HG03025 (cell line): ENCODE measurements at regions not wholly inside any gene's neighbourhood (a gene's known extent, or its start where the extent isn't known, plus 50 kb on each side); places are given as distances from the start of the nearest gene placed in this dataset.
"Not testable (repeated sequence)": the region's sequence is repeated elsewhere in the genome, so short reads cannot be mapped to it uniquely, and the experiment has no call there.

Experiments
- ATAC-seq: cut with Tn5 transposase; IDR thresholded peaks from one replicate; pipeline ENCODE4 v1.9.1; 2021; ENCODE audit warnings: mild to moderate bottlenecking, moderate library complexity; ENCODE audit not compliant: unreplicated experiment, low FRiP score

DNA sequence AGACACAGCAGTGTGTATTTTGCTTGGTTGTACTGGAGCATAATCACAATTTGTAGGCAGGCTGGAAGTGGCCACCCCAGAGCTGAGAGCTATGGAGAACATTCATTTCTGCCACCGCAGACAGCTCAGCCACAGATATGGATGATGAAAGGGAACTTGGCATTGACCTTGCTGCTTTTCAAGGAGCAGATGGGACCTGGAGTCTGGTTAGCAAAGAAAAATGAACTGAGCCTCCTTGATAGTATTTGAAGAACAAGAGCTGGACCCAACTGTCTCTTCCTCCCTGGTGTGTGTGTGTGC, 395.2 kb upstream of the ZNF462 start:
- ATAC-seq: no peak

DNA sequence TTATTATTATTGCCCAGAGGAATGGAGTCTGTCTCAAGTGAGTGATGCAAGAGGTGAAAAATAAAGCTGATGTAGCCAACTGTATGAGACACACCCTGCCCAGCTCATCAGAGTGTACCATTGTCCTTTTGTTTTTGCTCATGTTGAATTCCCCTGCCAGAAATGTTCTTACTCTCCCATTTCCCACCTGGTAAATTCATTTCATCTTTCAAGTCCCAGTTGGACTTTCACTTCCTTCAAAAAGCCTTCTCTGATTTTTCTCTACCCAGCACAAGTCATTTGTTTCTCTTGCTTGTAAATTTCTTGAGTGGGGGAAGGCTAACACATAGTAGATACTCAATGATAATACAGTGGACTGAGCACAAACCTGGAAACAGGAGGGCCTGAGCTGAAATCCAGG, 394.5 kb upstream of the ZNF462 start:
- ATAC-seq: no peak

DNA sequence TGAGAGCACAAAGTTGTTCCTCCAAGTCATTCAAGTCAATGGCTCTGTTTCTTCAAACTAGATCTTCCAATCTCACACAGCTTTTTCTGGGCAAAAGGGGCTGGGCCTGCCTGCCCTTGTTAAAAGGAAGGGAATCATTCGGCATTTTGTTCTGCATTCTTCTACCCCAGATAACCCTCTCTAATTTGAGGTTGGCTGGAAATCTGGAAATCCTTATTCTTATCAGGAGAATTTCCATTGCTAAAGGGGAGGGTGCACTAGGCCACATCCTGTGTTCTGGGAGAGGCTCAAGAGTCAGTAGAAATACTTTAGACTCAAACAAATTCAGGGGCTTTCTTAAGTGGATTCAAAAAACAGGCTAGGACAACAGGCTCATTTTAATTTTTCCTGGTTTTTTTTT, 384.7 kb upstream of the ZNF462 start:
- ATAC-seq: no peak

DNA sequence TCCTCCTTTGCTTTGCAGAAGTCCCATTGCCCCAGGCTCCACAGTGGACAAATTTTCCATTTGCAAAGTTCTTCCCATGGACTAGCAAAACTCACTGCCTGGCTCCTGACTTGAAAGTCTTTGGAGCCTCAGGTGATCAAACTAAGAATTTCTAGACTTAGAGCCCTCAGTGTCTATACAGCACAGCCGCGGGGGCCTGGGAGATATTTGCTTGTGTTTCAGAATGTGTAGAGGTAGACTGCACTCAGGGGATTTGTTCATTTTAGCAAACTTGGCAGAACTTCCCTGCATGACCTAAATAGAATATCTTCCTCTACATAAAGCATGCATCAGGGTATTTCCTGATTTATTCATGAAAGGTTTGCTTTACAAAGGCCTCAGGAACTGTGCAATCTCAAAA, 384.2 kb upstream of the ZNF462 start:
- ATAC-seq: no peak

DNA sequence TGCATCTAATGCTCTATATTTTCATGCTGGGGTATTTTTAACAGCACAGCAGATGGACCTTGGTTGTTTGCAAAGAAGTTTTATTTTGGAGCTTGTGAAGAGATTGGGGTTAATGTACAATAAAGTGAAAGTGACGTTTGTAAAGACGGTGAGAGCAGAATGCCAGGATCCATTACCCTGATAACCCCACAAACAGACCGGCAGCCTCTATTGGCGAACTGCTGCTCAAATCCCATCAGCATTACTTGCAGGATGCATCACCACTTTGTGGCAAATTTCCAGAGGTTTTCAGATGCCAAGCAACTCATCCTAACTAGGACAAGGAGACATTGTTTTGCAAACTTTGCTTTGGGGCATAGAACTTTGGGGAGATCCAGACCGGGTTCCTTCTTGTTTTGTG, 383.3 kb upstream of the ZNF462 start:
- no peak for ATAC-seq

DNA sequence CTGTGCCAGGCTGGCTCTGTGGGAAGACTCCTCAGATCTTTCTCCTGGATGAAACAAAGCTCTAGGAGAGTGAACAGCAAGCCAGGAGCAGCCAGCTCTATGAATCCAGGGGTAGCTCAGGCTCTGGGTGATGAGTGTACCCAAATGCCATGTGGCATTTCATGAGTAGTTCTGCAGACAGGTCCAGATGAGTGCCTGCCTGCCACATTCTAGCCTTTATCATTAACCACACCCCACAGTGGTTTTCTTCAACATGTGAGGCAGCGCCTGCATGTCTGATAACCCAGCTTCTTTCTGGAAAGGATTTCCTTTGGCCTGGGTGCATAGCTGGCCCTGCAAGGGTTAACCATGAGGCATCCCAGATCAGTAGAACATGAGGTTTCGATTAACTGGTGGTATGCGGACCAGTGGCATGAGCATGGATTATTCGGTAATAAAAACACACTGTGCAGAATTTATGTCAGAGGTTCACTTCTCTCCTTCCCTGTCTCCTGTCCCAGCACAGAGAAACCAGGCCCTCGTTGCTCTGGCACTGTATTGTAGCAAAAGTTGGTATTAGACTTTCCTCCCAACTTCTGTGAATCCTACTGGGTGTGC, 381.9 kb upstream of the ZNF462 start:
- ATAC-seq: no peak

DNA sequence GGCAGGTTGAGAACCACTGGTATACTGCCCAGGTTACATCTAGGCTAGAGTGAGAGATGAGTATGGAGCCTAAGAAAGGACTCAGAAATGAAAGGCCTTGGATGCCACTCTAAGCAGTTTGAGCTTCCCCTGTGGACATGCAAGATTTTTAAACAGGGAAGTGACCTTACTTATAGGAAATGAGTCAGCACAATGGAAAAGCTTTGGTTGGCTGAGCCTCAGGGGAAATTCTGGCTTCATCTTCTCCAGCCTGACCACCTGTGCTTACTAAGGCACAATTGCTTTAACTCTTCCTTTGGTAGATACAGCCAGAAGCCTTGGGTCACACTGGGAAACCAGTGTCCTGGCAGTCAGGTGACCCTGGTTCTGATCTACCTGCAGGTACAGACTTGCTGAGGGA, 380.2 kb upstream of the ZNF462 start:
- ATAC-seq: no peak

DNA sequence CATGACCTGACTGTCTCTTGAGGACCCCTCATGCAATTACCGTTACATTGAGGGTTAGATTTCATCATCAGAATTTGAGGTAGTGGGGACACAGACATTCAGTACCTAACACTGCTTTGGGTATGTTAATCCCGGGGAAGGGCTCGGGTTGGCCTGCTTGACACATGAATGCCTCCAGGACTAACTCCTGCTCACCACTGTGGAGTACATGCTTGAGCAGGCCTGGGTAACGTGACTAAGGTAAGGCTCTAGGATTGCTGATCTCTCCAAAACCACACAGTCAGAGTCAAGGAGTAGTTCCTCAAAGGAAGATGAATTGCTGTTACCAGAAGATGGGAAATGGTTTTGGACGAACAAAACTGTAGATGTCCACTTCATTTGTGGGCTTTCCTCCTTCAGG, 376.3 kb upstream of the ZNF462 start:
- no peak for ATAC-seq

DNA sequence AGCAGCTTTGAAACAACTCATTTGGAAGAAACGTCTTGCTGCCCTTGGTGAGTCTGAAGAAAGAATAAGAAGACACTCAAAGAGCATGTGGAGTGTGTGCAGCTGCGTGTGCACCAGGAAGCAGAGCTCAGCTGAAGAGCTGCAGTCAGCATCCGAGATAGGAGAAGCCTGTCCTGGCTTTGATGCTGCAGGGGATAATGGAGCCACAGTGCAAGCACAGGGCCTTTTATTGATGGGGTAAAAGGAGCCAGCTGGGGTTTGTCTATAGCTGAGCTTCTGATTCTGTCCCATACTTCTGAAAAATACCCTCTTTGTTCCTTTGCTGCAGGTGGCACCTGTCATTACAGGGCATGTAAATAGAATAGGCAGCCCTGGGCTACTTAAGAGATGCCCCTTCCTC, 375.7 kb upstream of the ZNF462 start:
- no peak for ATAC-seq

DNA sequence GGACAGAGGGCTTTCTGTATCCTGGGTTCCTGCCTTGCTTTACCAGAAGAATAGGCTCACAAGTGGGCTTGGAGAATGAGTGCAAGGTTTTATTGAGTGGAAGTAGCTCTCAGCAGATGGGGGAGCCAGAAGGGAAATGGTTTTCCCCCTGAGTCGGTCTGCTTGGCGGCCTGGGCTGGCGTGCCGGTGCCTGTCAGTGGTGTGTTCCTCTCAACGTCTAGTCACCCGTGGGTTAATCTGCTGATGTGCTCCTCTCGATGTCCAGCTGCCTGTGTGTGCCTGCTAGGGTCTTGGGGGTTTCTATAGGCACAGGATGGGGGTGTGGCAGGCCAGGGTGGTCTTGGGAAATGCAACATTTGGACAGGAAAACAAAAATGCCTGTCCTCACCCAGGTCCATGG, 370.8 kb upstream of the ZNF462 start:
- not testable (repeated sequence) for ATAC-seq

DNA sequence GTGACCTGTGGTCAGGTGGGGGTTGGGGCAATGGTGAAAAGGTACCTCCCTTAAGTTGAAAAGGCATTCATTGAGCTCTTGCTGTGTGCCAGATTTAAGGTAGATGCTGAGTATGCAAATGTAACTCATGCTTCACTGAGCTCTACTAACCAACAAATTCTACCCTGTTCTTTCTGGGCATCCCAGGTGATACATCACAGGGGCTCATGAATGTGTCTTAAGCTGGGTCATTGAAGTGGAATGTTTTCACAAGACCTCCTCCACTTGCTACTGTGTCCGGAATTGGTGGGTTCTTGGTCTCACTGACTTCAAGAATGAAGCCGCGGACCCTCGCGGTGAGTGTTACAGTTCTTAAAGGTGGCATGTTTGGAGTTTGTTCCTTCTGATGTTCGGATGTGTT, 362.8 kb upstream of the ZNF462 start:
- ATAC-seq: no peak

DNA sequence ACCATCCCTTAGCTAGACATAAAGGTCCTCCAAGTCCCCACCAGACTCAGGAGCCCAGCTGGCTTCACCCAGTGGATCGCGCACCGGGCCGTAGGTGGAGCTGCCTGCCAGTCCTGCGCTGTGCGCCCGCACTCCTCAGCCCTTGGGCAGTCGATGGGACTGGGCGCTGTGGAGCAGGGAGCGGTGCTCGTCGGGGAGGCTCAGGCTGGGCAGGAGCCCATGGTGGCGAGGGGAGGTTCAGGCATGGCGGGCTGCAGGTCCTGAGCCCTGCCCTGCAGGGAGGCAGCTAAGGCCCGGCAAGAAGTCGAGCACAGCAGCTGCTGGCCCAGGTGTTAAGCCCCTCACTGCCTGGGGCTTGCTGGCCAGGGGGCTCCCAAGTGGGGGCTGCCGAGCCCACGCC, 361.8 kb upstream of the ZNF462 start:
- not testable (repeated sequence) for ATAC-seq

DNA sequence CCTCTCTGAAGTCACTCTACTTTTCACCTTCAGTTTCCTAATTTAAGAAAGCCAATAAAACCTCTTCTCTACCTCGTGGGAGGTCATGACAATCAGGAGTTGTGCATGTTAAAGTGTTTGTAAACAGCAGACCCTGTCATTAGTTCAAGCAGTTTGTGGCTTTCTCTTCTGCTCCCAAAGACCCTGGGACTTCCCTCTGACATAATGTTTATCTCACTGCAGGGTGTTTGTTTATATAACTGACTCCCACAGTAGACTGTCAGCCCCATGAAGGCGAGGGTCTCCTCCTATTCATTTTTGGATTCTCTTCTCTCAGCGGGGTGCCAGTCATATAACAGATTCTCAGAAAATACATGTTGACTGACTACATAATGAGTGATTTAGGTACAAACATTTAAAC, 360.0 kb upstream of the ZNF462 start:
- no peak for ATAC-seq

DNA sequence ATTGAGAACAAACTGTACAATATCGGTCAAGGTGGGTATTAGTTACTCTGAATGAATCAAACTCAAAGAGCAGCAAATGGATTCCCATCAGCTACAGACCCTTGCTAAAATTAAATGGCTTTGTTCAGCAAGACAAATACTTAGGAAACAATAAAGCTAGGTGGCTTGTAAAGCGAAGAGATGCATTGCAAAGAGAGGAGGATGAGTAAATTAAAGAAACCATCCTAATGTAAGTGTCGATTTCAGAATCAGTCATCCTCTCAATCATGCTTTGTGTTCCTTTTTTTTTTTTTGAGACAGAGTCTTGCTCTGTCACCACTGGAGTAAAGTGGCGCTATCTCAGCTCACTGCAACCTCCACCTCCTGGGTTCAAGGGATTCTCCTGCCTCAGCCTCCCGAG, 359.2 kb upstream of the ZNF462 start:
- ATAC-seq: no peak

DNA sequence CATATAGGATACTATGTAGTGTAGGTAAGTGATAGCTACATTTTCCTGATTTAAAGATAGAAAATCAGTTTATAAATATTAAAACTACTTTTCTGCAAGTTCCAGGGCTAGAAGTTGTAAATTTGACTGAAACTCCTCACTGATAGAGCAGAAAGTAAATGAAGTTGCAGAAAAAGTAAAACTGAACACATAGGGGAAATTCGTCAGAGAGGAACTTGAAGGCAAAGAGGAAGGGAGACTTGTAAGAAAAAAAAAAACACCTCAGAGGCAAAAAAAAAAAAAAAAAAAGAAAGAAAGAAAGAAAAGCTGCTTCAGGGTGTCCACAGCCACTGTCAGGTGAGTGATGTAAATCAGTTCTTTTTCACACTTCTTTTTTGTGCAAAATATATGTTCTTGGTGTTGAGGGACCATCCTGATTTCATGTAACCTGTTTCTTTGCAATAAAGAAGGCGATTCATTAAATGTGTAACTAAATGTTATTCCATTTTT, 336.2 kb upstream of the ZNF462 start:
- no peak for ATAC-seq

DNA sequence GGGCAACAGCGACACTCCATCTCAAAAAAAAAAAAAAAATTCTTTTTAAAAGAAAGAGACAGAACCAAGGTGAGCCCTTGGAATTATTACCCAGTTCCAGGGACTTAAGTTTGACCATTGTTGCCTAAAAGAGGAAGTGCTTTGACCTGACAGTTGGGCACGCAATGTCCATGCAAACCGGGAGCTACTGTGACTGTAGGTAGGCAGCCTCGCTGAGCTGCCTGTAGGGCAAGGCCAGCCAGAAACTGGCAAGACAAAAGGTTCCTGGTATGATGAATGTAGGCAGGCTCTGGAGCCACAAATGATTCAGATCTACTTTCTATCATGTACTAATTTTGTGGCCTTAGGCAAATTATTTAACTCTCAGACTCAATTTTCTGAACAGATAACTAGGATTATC, 334.8 kb upstream of the ZNF462 start:
- ATAC-seq: no peak

DNA sequence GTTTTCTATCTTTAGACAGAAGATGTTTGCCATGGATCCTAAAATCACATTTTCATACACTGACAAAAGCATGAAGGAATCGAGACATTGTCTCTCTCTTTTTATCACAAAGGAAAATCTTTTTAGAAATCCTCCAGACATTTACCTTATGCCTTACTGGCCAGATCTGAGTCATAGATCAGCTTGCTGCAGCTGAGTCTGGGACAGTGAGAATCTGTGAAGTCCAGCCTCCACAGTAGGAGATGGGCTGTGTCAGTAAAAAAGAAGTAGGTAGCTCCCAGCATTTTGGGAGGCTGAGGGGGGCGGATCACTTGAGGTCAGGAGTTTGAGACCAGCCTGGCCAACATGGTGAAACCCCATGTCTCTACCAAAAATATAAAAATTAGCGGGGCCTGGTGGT, 333.4 kb upstream of the ZNF462 start:
- ATAC-seq: no peak

DNA sequence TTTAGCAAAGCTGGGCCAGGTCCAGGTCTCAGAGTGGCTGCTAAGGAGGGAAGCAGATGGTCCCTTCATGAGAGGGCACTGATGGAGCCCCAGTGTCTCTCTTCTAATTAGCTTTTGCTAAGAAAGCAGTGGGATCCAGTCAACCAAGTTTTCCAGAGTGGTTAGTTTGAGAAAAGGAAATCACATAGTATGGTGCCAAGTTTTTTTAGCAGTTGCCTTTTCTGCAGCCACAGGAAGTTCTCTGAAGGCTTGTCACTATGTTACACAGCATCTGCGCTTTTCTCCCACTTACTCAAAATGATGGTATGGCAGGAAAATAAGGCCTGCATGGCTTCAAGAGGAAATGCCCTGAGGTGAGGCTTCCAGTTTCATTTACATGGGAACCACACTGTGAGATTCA, 331.5 kb upstream of the ZNF462 start:
- no peak for ATAC-seq

DNA sequence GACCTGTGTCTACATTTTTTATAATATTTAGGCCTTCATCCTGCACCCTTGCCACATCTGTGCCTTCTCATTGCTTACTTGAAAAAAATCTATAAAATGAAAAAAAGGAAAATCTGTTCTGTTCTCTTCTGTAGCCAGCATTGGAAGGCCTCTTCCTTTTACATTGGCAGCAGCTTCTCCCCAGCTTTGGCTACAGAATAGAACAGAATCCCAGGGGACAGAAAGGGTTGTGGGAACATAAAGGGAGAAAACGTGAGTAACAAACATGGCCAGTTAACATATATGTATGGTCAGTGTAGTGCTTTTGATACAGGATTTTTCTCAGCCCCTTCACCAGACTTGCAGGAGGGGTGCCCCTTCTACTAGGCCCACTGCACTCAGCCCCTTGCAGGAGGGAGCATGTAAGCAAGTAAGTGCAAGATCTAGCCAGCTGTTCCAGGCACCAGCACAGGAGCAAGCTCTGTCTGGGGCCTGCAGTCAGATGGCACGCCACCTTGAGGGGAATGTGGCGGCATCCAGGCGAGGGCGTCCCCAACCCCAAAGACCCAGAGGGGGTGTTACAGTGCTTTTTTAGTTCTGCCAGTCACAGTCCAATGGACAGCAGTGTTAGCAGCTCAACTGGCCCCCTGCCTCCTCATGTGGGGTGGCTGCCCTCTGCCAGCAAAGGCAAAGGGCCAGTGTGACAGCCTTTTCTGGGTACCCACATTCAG, 330.5 kb upstream of the ZNF462 start:
- ATAC-seq: no peak

DNA sequence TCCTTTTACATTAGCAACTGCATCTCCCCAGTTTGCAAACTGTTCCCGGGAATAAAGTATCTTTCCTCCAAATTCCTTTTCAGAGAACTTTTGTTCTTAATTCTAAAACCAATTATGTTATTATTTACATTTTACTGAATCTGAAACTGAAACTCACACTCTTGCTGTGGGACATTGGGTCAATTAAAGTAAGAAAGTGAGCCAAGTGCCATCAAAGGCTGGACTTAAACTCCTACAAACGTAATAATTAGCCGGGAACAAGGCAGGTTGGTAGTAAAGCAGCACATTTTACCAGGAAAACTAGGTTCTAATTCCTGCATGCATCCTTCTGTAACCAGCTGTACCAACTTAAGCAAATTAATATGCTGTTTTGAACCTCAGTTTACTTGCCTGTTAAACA, 328.2 kb upstream of the ZNF462 start:
- ATAC-seq: no peak

DNA sequence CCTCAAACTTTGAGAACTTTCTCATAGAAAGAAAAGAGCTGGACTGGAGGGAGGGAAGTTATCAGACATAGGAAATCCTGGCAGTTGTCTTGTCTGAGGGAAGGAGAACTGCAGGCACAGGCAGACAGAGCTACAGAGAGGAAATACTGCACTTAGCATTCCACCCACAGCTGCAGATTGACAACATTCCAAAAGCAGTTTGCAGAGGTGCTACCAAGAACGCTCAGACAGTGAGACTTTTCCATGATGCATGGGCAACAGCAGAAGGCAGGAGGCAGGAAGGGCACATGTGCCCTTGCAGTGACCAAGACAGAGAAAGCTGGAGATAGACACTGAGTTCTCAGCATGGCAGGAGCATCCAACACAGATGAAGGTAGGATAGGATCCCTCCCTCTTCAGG, 327.5 kb upstream of the ZNF462 start:
- no peak for ATAC-seq

DNA sequence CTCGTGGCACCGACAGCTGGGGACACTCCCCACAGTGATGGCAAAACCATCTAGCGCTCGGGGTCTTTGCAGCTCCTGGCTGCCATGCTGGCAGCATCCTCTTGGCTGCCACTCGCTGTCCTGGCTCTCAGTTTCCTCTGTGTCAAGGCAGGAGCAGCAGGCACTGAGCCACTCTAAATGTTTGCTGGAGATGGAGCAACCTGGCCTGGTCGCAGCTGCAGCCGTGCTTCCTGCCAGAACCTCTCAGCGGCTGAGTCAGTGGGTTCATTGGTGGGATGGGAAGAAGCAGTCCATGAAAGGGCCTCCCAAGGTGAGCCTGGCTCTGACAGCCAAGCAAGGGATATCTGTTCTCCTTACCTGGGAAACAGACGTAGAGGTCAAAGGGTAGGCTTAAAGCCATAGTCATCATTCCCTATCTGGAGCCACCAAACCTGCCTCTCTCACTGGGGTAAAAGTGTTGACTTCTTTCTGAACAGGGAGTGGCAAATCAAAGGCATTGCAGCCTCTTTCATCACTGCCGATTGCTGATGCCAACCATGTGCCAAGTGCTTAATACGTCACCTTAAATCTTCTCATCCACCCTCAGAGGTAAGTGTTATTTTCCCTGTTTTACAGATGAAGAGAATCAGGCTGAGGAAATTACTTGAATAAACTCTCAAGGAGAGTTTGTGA, 304.8 kb upstream of the ZNF462 start:
- ATAC-seq: no peak
